Sciatic nerve (tissue), 2 donors: ENCODE measurements at regions not wholly inside any gene's neighbourhood (a gene's known extent, or its start where the extent isn't known, plus 50 kb on each side); places are given as distances from the start of the nearest gene placed in this dataset.

Experiments
- ATAC-seq: fragments of 200-7000 bp; cut with Tn5 transposase; one replicate; pipeline ENCODE4 v1.9.1; 2020; ENCODE audit warnings: mild to moderate bottlenecking, moderate library complexity
- DNase-seq: peaks from one replicate; pipeline ENCODE4 v3.0.0-alpha.2; 2020; ENCODE audit warnings: low spot score
- intact Hi-C: fragments of 100-400 bp; cut with DNase I; formaldehyde crosslinking; loops from one replicate; pipeline ENCODE4 v1.14.2; 2022
- donor health status: DM: no; HTN: no; CAD: no.
- donor health status: DM: no; HTN: no; CAD: no.

GRCh38 chr6:80744213-80744612 is 637.7 kb downstream of the BCKDHB start:
- DNase-seq (no peak), ATAC-seq (no peak)
- intact Hi-C loops: no loop called here

- intact Hi-C loops: no loop called here
- DNase-seq (no peak), ATAC-seq (peak; percentile 62)
Measured at GRCh38 chr6:80742481-80742880, 636.0 kb downstream of the BCKDHB start.

- DNase-seq (no peak), ATAC-seq (no peak)
- intact Hi-C loops: no loop called here
Measured at GRCh38 chr6:80733641-80734040, 627.2 kb downstream of the BCKDHB start.

GRCh38 chr6:80728830-80729229 is 622.4 kb downstream of the BCKDHB start:
- intact Hi-C loops: no loop called here
- DNase-seq: no peak

GRCh38 chr6:80728101-80728750 is 621.8 kb downstream of the BCKDHB start:
- intact Hi-C loops: no loop called here
- no peak for DNase-seq
- peak; percentile 85 for ATAC-seq

More at GRCh38 chr6:80728830-80729229, 622.4 kb downstream of the BCKDHB start:
- peak; percentile 58 for ATAC-seq

GRCh38 chr6:80725156-80725930 is 618.9 kb downstream of the BCKDHB start:
- ATAC-seq (peak; percentile 33), DNase-seq (no peak)
- intact Hi-C loops: no loop called here

GRCh38 chr6:80720824-80721223 is 614.4 kb downstream of the BCKDHB start:
- intact Hi-C loops: no loop called here
- peak; percentile 32 for ATAC-seq
- DNase-seq: no peak

- no peak for ATAC-seq
- intact Hi-C loops: no loop called here
- no peak for DNase-seq
Measured at GRCh38 chr6:80714513-80714912, 608.0 kb downstream of the BCKDHB start.

GRCh38 chr6:80698459-80698858 is 592.0 kb downstream of the BCKDHB start:
- intact Hi-C loops: no loop called here
- ATAC-seq: no peak
- DNase-seq: no peak

GRCh38 chr6:80696268-80696667 is 589.8 kb downstream of the BCKDHB start:
- no peak for ATAC-seq
- intact Hi-C loops: no loop called here
- DNase-seq: no peak

- intact Hi-C loops: no loop called here
Measured at GRCh38 chr6:80690551-80691131, 584.2 kb downstream of the BCKDHB start.

GRCh38 chr6:80689716-80690395 is 583.4 kb downstream of the BCKDHB start:
- peak; percentile 32 for ATAC-seq
- no peak for DNase-seq
- intact Hi-C loops: no loop called here

More at GRCh38 chr6:80690551-80691131, 584.2 kb downstream of the BCKDHB start:
- ATAC-seq: no peak
- no peak for DNase-seq

- no peak for DNase-seq
- ATAC-seq: no peak
Measured at GRCh38 chr6:80679992-80680391, 573.5 kb downstream of the BCKDHB start.

GRCh38 chr6:80676386-80676785 is 569.9 kb downstream of the BCKDHB start:
- ATAC-seq: no peak
- DNase-seq: no peak
- intact Hi-C loops: no loop called here

More at GRCh38 chr6:80679992-80680391, 573.5 kb downstream of the BCKDHB start:
- intact Hi-C loops: loop anchor here (1.0 kb wide), 1 partner anchor 15 kb away; no protein-coding TSS in a partner anchor

- ATAC-seq (no peak), DNase-seq (no peak)
- intact Hi-C loops: no loop called here
Measured at GRCh38 chr6:80674669-80675068, 568.2 kb downstream of the BCKDHB start.

GRCh38 chr6:80673367-80673766 is 566.9 kb downstream of the BCKDHB start:
- intact Hi-C loops: no loop called here
- ATAC-seq (no peak), DNase-seq (no peak)

- ATAC-seq: no peak
- intact Hi-C loops: no loop called here
Measured at GRCh38 chr6:80667006-80667405, 560.5 kb downstream of the BCKDHB start.

GRCh38 chr6:80658926-80659325 is 552.5 kb downstream of the BCKDHB start:
- intact Hi-C loops: no loop called here
- ATAC-seq (no peak), DNase-seq (no peak)

More at GRCh38 chr6:80667006-80667405, 560.5 kb downstream of the BCKDHB start:
- DNase-seq: no peak

GRCh38 chr6:80647156-80647555 is 540.7 kb downstream of the BCKDHB start:
- DNase-seq (no peak), ATAC-seq (no peak)
- intact Hi-C loops: no loop called here
